GM18502 (cell line): ENCODE measurements at regions not wholly inside any gene's neighbourhood (a gene's known extent, or its start where the extent isn't known, plus 50 kb on each side); places are given as distances from the start of the nearest gene placed in this dataset.

Experiments used
- ATAC-seq: cut with Tn5 transposase; IDR thresholded peaks from one replicate; pipeline ENCODE4 v1.9.1; 2021; ENCODE audit warnings: mild to moderate bottlenecking; ENCODE audit not compliant: unreplicated experiment, poor library complexity

DNA sequence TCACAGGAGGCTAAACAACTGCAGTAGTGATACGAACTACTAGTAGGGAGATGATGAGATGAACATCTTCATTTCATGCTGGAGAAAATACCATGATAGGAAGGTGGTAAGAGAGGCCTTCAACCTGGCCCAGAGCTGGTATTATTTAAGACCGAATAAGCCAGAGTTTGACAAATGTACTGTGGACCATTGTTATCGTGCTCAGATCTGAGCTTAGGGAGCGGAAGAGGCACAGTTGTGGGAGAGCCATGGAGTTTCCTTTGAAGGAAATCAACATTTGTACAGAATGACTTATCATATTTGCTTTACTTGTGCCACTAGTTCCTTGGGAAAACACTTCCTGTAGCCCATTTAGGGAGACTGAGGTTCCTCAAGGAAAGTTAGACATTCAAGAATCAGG, 260.6 kb upstream of the TNP1 start:
- no peak for ATAC-seq

DNA sequence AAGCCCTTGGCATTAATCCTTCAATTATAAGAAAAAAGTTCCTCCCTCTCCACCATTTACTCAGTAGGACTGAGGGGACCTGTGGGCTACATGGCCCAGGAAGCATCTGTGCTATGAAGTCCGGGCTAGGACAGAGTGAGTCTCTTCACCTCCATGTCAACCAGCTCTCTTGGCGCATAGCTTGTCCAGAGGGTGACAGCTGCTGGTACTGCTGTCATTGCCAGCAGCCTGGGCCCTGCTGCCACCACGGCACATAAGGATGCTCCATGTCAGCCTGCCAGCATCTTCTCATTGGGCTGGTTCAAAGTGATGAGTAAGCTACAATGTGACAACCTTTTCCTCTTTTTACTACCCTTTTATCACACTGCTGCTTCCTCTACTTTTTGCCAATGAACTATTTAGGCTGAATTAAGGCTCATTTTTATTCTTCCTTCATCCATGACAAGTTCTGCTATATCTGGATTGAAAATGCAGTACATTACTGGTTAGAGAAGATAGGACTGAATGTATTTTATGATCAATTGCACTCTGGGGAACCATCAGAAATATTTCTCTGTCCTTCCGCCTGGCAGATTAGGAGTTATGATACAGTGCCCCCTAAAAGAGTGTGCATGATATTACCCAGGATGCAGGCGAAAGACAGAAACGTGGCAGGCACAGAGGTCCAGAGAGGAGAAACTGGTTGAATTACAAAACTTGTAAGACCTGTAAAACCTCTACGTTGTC, 258.9 kb upstream of the TNP1 start:
- no peak for ATAC-seq

GRCh38 chr2:217117523-217117922, 257.7 kb upstream of the TNP1 start:
- ATAC-seq = no peak

DNA sequence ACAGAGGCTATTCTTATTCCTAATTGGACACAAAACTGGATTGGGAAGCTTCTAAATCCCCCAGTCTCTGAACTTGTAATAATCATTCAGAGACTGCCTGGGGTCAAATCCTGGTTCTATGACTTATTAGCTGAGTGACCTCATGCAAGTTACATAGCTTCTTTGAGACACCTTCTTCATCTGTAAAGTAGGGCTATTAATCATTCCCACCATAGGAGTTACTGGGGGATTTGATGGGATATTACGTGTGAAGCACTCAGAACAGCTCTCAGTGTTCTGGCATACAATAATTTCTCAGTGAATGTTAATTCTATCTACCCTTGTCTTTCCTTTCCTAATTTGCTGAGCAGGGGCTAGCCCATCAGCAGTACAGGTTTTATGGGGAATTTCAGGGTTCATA, 256.7 kb upstream of the TNP1 start:
- ATAC-seq = no peak

GRCh38 chr2:217114117-217114516, 254.3 kb upstream of the TNP1 start:
- no peak for ATAC-seq

- no peak for ATAC-seq
Measured at GRCh38 chr2:217113491-217113890, 253.6 kb upstream of the TNP1 start.

DNA sequence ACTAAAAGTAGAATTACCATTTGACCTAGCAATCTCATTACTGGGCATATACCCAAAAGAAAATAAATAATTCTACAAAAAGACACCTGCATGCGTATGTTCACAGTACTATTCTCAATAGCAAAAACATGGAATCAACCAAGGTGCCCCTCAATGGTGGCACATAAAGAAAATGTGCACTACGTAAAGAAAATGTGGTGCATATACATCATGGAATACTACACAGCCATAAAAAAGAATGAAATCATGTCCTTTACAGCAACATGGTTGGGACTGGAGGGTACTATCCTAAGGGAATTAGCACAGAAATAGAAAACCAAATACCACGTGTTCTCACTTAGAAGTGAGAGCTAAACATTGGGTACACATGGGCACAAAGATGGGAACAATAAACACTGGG, 250.7 kb upstream of the TNP1 start:
- no peak for ATAC-seq

DNA sequence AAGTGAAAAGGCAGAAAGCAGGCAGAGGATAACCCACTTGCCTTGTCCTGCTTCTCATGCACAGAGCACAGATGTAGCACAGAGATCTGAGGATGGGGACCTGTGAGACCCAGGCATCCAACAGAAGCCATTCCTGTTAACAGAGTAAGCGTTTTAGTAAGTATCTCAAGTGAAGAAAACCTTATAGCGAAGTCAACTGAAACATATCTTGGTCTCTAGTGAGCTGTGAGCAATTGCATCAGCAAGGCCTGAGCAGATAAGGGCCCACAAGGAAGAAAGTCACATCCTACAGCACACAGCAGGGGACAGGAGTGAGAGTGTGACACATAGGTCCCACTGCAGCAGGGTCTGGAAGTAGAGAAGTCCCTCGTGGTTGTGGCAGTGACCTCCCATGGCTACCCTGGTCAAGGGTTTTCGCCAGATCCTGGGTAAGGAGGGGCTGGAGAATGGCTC, 248.7 kb upstream of the TNP1 start:
- ATAC-seq = no peak

DNA sequence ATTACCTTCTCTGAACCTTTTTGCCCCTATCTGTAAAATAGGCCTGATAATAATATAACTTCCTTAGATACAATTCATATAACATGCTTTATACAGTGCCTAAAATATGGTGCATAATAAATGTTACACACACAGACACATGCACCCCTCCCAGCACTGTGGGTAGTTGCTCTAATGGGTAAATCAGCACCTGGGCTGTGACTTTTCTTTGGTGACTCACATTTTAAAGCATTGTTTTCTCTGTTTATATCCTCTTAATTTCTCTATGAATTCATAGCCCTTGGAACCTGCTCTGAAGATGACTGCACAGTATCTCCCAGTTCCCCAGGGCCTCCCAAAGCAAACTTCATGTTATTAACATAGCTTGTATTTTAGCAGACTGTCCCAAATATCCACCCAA, 248.2 kb upstream of the TNP1 start:
- no peak for ATAC-seq

DNA sequence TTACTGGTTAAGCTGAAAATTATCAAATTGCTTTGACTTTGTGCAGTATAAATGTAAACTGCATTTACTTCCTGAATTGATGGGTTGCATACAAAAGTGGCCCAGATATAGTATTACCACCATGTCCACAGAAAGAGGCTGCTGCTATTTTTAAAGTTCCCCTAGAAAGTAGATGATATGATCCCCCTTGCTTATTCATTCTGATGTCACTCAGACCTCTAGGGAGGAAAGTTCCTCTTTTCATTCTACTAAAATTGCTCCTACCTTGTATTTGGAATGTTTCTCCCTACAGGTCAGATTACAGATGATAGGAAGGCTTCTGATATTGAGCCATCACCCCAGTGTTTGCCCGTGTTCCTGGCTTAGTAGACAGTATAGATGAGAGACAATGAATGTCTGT, 247.6 kb upstream of the TNP1 start:
- ATAC-seq = no peak

DNA sequence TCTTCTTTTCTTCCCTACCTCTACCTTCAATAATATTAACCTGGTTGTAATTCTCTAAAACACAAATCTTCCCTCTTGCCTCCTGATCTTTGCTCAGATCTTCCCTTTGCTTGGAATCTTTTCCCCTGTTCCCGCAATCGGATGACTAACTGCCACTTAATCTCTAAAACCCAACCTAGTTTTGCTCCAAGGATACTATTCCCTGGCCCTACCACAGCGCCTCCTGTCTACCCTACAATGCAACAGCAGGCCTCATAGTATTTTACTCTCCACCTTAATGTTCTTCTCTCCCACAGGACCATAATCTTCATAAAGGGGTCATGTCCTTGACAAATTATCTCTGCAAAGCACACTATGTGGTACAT, 246.8 kb upstream of the TNP1 start:
- ATAC-seq = no peak

GRCh38 chr2:217105733-217106649, 246.1 kb upstream of the TNP1 start:
- no peak for ATAC-seq

DNA sequence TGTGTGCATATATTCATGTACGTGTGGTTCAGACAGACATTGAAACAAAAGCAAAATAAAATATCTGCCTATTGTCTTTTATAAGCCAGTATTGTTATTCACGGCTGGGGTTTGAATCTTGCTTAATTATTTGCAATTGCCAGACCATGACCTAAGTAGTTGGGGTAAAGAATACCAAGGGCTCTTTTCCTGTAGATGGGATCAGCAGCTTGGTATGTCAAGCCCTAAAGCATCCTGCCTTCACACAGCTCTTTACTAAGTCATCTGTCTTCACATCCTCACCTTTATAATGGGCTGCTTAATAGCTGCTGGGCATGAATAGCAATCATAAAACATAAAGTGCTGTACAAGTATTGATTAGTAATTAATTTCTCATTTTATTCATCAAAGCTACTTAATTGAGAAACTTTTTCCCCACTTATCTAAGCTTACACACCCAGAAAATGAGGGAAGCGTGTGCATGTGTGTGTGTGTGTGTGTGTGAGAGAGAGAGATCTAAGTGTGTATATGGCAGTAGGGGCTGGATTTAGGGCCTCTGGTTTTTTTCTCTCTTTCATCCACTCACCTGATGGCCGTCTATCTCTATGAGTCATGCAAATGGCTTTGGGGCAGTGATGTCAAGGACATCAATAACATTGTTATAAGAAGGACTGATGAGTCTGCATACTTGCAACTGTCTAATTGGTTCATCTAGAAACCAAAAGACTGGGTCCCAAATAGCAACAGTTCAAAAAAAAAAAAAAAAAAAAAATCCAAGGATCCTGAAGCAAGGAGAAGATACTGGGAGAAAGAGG, 244.1 kb upstream of the TNP1 start:
- ATAC-seq = no peak

DNA sequence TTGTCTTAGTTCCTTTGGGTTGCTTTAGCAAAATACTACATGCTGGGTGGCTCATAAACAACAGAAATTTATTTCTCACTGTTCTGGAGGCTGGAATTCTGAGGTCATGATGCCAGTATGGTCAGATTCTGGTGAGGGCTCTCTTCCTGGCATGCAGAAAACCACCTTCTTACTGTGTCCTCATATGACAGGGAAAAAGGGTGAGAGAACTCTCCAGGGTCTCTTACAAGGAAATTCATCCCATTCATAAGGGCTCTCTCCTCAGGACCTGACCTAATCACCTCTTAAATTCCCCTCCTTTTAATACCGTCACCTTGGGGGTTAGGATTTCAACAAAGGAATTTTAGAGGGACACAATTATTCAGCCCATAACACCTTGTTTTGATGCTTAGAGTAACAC, 243.1 kb upstream of the TNP1 start:
- ATAC-seq = no peak

- ATAC-seq = peak; percentile 73
Measured at GRCh38 chr2:217101972-217102371, 242.1 kb upstream of the TNP1 start.

GRCh38 chr2:217099561-217099960, 239.7 kb upstream of the TNP1 start:
- no peak for ATAC-seq

GRCh38 chr2:217098435-217098834, 238.6 kb upstream of the TNP1 start:
- no peak for ATAC-seq

DNA sequence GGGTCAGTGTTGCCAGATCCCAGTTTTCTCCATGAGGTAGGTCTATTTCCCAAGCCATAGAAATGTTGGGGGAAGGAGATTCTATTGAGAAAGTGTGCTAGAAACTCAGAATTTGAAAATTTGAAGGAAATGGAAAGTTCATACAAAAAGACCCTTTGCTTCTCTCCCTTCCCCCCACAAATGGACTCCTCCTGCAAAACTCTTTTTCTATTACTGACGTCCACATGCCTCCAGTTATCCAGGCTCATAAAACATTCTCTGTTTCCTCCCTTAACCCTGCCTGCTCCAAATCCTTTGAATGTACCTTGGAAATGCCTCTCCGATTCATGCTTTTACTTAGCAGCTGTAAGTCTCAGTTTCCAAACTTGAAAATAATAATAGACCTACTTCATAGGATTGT, 237.5 kb upstream of the TNP1 start:
- ATAC-seq = no peak

- no peak for ATAC-seq
Measured at GRCh38 chr2:217096474-217097225, 236.8 kb upstream of the TNP1 start.

GRCh38 chr2:217095511-217096205, 235.8 kb upstream of the TNP1 start:
- no peak for ATAC-seq
